ENCODE measurements at regions not wholly inside any gene's neighbourhood (a gene's known extent, or its start where the extent isn't known, plus 50 kb on each side); places are given as distances from the start of the nearest gene placed in this dataset.

DNA sequence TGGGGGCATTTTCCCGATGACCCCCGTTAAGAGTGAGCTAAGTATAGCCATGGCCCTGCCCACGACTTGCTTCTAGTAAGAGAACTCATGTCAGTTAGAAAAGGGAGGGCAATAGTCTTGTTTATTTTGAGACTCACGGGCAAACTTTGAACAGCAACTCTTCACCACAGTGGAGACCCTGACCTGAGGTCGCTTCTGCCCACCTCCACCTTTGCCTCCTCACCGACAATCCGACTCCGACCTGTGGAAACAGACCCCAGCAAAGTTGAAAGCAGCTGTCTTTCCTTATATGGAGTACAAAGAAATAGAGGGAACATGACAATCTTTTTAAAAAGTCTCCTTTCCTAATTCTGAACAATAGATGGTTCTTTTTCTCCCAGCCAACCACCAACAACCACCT lies 155.0 kb upstream of the GCFC2 start:
- TF ChIP-seq ZNF8 (CRISPR knock-in tag; IDR thresholded peaks at IDR 0.05) = no peak
- no peak for TF ChIP-seq ISL1 (CRISPR knock-in tag; IDR thresholded peaks at IDR 0.05)
- TF ChIP-seq PPARA (CRISPR knock-in tag; IDR thresholded peaks at IDR 0.05; ENCODE audit: borderline replicate concordance) = no peak
- TF ChIP-seq ZNF70 (CRISPR knock-in tag; IDR thresholded peaks at IDR 0.05) = no peak
- TF ChIP-seq, protein P1, sequence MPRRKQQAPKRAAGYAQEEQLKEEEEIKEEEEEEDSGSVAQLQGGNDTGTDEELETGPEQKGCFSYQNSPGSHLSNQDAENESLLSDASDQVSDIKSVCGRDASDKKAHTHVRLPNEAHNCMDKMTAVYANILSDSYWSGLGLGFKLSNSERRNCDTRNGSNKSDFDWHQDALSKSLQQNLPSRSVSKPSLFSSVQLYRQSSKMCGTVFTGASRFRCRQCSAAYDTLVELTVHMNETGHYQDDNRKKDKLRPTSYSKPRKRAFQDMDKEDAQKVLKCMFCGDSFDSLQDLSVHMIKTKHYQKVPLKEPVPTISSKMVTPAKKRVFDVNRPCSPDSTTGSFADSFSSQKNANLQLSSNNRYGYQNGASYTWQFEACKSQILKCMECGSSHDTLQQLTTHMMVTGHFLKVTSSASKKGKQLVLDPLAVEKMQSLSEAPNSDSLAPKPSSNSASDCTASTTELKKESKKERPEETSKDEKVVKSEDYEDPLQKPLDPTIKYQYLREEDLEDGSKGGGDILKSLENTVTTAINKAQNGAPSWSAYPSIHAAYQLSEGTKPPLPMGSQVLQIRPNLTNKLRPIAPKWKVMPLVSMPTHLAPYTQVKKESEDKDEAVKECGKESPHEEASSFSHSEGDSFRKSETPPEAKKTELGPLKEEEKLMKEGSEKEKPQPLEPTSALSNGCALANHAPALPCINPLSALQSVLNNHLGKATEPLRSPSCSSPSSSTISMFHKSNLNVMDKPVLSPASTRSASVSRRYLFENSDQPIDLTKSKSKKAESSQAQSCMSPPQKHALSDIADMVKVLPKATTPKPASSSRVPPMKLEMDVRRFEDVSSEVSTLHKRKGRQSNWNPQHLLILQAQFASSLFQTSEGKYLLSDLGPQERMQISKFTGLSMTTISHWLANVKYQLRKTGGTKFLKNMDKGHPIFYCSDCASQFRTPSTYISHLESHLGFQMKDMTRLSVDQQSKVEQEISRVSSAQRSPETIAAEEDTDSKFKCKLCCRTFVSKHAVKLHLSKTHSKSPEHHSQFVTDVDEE (CRISPR knock-in tag; IDR thresholded peaks at IDR 0.05) = no peak
- no peak for TF ChIP-seq ZFP30 (CRISPR knock-in tag; IDR thresholded peaks at IDR 0.05)
- TF ChIP-seq, protein P2, sequence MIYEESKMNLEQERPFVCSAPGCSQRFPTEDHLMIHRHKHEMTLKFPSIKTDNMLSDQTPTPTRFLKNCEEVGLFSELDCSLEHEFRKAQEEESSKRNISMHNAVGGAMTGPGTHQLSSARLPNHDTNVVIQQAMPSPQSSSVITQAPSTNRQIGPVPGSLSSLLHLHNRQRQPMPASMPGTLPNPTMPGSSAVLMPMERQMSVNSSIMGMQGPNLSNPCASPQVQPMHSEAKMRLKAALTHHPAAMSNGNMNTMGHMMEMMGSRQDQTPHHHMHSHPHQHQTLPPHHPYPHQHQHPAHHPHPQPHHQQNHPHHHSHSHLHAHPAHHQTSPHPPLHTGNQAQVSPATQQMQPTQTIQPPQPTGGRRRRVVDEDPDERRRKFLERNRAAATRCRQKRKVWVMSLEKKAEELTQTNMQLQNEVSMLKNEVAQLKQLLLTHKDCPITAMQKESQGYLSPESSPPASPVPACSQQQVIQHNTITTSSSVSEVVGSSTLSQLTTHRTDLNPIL (CRISPR knock-in tag; IDR thresholded peaks at IDR 0.05; ENCODE audit: low read depth) = no peak
- no peak for TF ChIP-seq RARB (CRISPR knock-in tag; IDR thresholded peaks at IDR 0.05)
- TF ChIP-seq ESRRG (CRISPR knock-in tag; IDR thresholded peaks at IDR 0.05) = no peak
- no peak for TF ChIP-seq BACH2 (CRISPR knock-in tag; IDR thresholded peaks at IDR 0.05; ENCODE audit: borderline replicate concordance)
- TF ChIP-seq ZFP3 (CRISPR knock-in tag; IDR thresholded peaks at IDR 0.05) = no peak
- TF ChIP-seq ZNF565 (CRISPR knock-in tag; conservative IDR thresholded peaks at IDR 0.05; ENCODE audit: low read depth) = no peak
- TF ChIP-seq, protein P3, sequence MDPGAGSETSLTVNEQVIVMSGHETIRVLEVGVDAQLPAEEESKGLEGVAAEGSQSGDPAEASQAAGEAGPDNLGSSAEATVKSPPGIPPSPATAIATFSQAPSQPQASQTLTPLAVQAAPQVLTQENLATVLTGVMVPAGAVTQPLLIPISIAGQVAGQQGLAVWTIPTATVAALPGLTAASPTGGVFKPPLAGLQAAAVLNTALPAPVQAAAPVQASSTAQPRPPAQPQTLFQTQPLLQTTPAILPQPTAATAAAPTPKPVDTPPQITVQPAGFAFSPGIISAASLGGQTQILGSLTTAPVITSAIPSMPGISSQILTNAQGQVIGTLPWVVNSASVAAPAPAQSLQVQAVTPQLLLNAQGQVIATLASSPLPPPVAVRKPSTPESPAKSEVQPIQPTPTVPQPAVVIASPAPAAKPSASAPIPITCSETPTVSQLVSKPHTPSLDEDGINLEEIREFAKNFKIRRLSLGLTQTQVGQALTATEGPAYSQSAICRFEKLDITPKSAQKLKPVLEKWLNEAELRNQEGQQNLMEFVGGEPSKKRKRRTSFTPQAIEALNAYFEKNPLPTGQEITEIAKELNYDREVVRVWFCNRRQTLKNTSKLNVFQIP (CRISPR knock-in tag; IDR thresholded peaks at IDR 0.05; ENCODE audit: borderline replicate concordance, low read depth) = no peak
- TF ChIP-seq, protein P4, sequence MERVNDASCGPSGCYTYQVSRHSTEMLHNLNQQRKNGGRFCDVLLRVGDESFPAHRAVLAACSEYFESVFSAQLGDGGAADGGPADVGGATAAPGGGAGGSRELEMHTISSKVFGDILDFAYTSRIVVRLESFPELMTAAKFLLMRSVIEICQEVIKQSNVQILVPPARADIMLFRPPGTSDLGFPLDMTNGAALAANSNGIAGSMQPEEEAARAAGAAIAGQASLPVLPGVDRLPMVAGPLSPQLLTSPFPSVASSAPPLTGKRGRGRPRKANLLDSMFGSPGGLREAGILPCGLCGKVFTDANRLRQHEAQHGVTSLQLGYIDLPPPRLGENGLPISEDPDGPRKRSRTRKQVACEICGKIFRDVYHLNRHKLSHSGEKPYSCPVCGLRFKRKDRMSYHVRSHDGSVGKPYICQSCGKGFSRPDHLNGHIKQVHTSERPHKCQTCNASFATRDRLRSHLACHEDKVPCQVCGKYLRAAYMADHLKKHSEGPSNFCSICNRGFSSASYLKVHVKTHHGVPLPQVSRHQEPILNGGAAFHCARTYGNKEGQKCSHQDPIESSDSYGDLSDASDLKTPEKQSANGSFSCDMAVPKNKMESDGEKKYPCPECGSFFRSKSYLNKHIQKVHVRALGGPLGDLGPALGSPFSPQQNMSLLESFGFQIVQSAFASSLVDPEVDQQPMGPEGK (CRISPR knock-in tag; IDR thresholded peaks at IDR 0.05; ENCODE audit: borderline replicate concordance) = no peak
- no peak for ATAC-seq

DNA sequence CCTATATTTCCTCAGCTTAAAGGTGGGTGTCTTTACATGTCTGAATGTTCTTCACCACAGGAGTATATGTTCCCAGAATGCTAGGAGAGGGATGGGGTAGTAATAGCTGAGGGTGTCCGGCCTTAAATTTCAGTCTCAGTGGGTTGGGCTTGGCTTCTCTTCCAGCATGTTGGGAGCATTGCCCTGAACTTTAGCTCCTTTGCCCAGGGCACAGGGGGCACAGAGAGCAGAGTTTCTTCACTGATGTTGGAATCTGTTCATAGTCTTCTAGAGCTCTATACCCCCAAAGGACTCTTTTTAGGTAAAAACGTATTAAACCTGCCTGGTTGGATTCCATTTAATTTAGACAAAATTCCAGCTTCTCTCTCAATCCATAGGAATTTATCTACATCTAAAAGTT lies 154.4 kb upstream of the GCFC2 start:
- TF ChIP-seq PPARA (CRISPR knock-in tag; IDR thresholded peaks at IDR 0.05; ENCODE audit: borderline replicate concordance) (no peak), ZFP3 (CRISPR knock-in tag; IDR thresholded peaks at IDR 0.05) (no peak), GLIS3 (CRISPR knock-in tag; IDR thresholded peaks at IDR 0.05) (no peak), TCF4 (CRISPR knock-in tag; IDR thresholded peaks at IDR 0.05; ENCODE audit: borderline replicate concordance) (no peak), TOX (CRISPR knock-in tag; IDR thresholded peaks at IDR 0.05; ENCODE audit: borderline replicate concordance) (no peak), ZNF565 (CRISPR knock-in tag; conservative IDR thresholded peaks at IDR 0.05; ENCODE audit: low read depth) (no peak), ARNTL (CRISPR knock-in tag; IDR thresholded peaks at IDR 0.05; ENCODE audit: borderline replicate concordance, low read depth) (no peak), ZNF70 (CRISPR knock-in tag; IDR thresholded peaks at IDR 0.05) (no peak), ZNF8 (CRISPR knock-in tag; IDR thresholded peaks at IDR 0.05) (no peak), OSR1 (CRISPR knock-in tag; IDR thresholded peaks at IDR 0.05) (no peak), ESRRG (CRISPR knock-in tag; IDR thresholded peaks at IDR 0.05) (no peak), ISL1 (CRISPR knock-in tag; IDR thresholded peaks at IDR 0.05) (no peak), CSDC2 (CRISPR knock-in tag; IDR thresholded peaks at IDR 0.05) (no peak), BACH2 (CRISPR knock-in tag; IDR thresholded peaks at IDR 0.05; ENCODE audit: borderline replicate concordance) (no peak), ZC3H10 (CRISPR knock-in tag; IDR thresholded peaks at IDR 0.05) (no peak), SNAI2 (CRISPR knock-in tag; IDR thresholded peaks at IDR 0.05) (no peak)
- TF ChIP-seq, protein P4 (CRISPR knock-in tag; IDR thresholded peaks at IDR 0.05; ENCODE audit: borderline replicate concordance) = no peak
- TF ChIP-seq, protein P1 (CRISPR knock-in tag; IDR thresholded peaks at IDR 0.05) = no peak
- TF ChIP-seq, protein P3 (CRISPR knock-in tag; IDR thresholded peaks at IDR 0.05; ENCODE audit: borderline replicate concordance, low read depth) = no peak
- TF ChIP-seq, protein P2 (CRISPR knock-in tag; IDR thresholded peaks at IDR 0.05; ENCODE audit: low read depth) = no peak
- ATAC-seq = no peak

All from SK-N-SH treated with all-trans-retinoic acid at 6 μM for 48 hours (cell line).